H9 (cell line): ENCODE measurements at regions not wholly inside any gene's neighbourhood (a gene's known extent, or its start where the extent isn't known, plus 50 kb on each side); places are given as distances from the start of the nearest gene placed in this dataset.

Experiments used
- DNase-seq: peaks from one replicate; pipeline ENCODE4 v3.0.0-alpha.2; 2017
- H2AFZ ChIP-seq: one replicate; pipeline ENCODE4 v1.6.1; 2013; ENCODE audit warnings: mild to moderate bottlenecking, low read length, control low read depth, moderate library complexity
- H2AK5ac ChIP-seq: 2 replicates; pipeline ENCODE4 v1.6.1; 2013; ENCODE audit warnings: low read length, control low read depth, mixed read lengths; ENCODE audit not compliant: insufficient read length
- H2BK120ac ChIP-seq: one replicate; pipeline ENCODE4 v1.6.1; 2013; ENCODE audit warnings: low read depth, mild to moderate bottlenecking, low read length, control low read depth, inconsistent platforms; ENCODE audit not compliant: poor library complexity, severe bottlenecking
- H2BK12ac ChIP-seq: 2 replicates; pipeline ENCODE4 v1.6.1; 2013; ENCODE audit warnings: low read length, control low read depth, mixed read lengths, low read depth; ENCODE audit not compliant: insufficient read length
- H2BK15ac ChIP-seq: 2 replicates; pipeline ENCODE4 v1.6.1; 2013; ENCODE audit warnings: low read depth, low read length, control low read depth
- H2BK20ac ChIP-seq: one replicate; pipeline ENCODE4 v1.6.1; 2013; ENCODE audit warnings: low read depth, mild to moderate bottlenecking, low read length, control low read depth, inconsistent platforms; ENCODE audit not compliant: poor library complexity, severe bottlenecking
- H2BK5ac ChIP-seq: 2 replicates; pipeline ENCODE4 v1.6.1; 2013; ENCODE audit warnings: low read length, control low read depth, mixed read lengths; ENCODE audit not compliant: insufficient read length
- H3K14ac ChIP-seq: 2 replicates; pipeline ENCODE4 v1.6.1; 2013; ENCODE audit warnings: low read length, control low read depth; ENCODE audit not compliant: insufficient read depth
- H3K18ac ChIP-seq: 2 replicates; pipeline ENCODE4 v1.6.1; 2013; ENCODE audit warnings: low read depth, mild to moderate bottlenecking, mixed read lengths, low read length, control low read depth; ENCODE audit not compliant: insufficient read length
- H3K23ac ChIP-seq: 2 replicates; pipeline ENCODE4 v1.6.1; 2013; ENCODE audit warnings: low read length, control low read depth, mixed read lengths, low read depth; ENCODE audit not compliant: insufficient read length
- H3K23me2 ChIP-seq: 2 replicates; pipeline ENCODE4 v1.6.1; 2013; ENCODE audit warnings: low read depth, mild to moderate bottlenecking, mixed read lengths, low read length, control low read depth; ENCODE audit not compliant: insufficient read length, poor library complexity, severe bottlenecking
- H3K27ac ChIP-seq: 2 replicates; pipeline ENCODE4 v1.5.1; 2013; ENCODE audit warnings: low read length, control low read depth, mixed read lengths, low read depth; ENCODE audit not compliant: insufficient read length
- H3K27me3 ChIP-seq: 2 replicates; pipeline ENCODE4 v1.6.1; 2013; ENCODE audit warnings: low read length, control low read depth, inconsistent platforms; ENCODE audit not compliant: insufficient read depth
- H3K4ac ChIP-seq: 2 replicates; pipeline ENCODE4 v1.6.1; 2013; ENCODE audit warnings: low read depth, mild to moderate bottlenecking, control low read depth, inconsistent platforms, low read length, moderate library complexity
- H3K4me1 ChIP-seq: 2 replicates; pipeline ENCODE4 v1.6.1; 2013; ENCODE audit warnings: low read length, control low read depth, inconsistent platforms; ENCODE audit not compliant: insufficient read depth
- H3K4me2 ChIP-seq: 2 replicates; pipeline ENCODE4 v1.6.1; 2013; ENCODE audit warnings: low read length, control low read depth, mixed read lengths; ENCODE audit not compliant: insufficient read length, insufficient read depth
- H3K56ac ChIP-seq: 2 replicates; pipeline ENCODE4 v1.6.1; 2013; ENCODE audit warnings: low read depth, mild to moderate bottlenecking, mixed read lengths, low read length, control low read depth; ENCODE audit not compliant: insufficient read length
- H3K79me1 ChIP-seq: 2 replicates; pipeline ENCODE4 v1.6.1; 2013; ENCODE audit warnings: low read depth, mild to moderate bottlenecking, moderate library complexity, low read length, control low read depth, inconsistent platforms; ENCODE audit not compliant: insufficient read depth, poor library complexity, severe bottlenecking
- H3K79me2 ChIP-seq: 2 replicates; pipeline ENCODE4 v1.6.1; 2013; ENCODE audit warnings: low read length, control low read depth, inconsistent platforms; ENCODE audit not compliant: insufficient read depth
- H3K9ac ChIP-seq: 2 replicates; pipeline ENCODE4 v1.6.1; 2013; ENCODE audit warnings: low read length, control low read depth, mixed read lengths; ENCODE audit not compliant: insufficient read length; ENCODE audit errors: extremely low read depth
- H3K9me3 ChIP-seq: one replicate; pipeline ENCODE4 v1.6.1; 2013; ENCODE audit warnings: low read depth, low read length, inconsistent platforms; ENCODE audit not compliant: control insufficient read depth
- H3T11ph ChIP-seq: one replicate; pipeline ENCODE4 v1.6.1; 2013; ENCODE audit warnings: mild to moderate bottlenecking, low read length, control low read depth, inconsistent platforms
- H4K20me1 ChIP-seq: one replicate; pipeline ENCODE4 v1.6.1; 2013; ENCODE audit not compliant: control insufficient read depth, insufficient read length, insufficient read depth
- H4K5ac ChIP-seq: 2 replicates; pipeline ENCODE4 v1.6.1; 2013; ENCODE audit warnings: low read depth, mild to moderate bottlenecking, mixed read lengths, low read length, control low read depth; ENCODE audit not compliant: insufficient read length
- H4K8ac ChIP-seq: replicated peaks from 2 replicates; pipeline ENCODE4 v1.6.1; 2013; ENCODE audit warnings: low read length, control low read depth, mixed read lengths, low read depth; ENCODE audit not compliant: insufficient read length
- H4K91ac ChIP-seq: 2 replicates; pipeline ENCODE4 v1.6.1; 2013; ENCODE audit warnings: low read depth, mild to moderate bottlenecking, moderate library complexity, mixed read lengths, low read length, control low read depth; ENCODE audit not compliant: insufficient read length
- H3K27ac Mint-ChIP-seq, 3 experiments: 2 replicates in 2 of 3; 3 replicates in 1 of 3; pipeline ENCODE4 v1.8.0; 2020 to 2021; ENCODE audit warnings: mixed read lengths in 3 of 3, mild to moderate bottlenecking in 1 of 3, moderate library complexity in 1 of 3
- H3K27me3 Mint-ChIP-seq: 2 replicates; pipeline ENCODE4 v1.8.0; 2021; ENCODE audit warnings: low read depth, mild to moderate bottlenecking, moderate library complexity, mixed read lengths
- H3K36me3 Mint-ChIP-seq, 3 experiments: 2 replicates in 2 of 3; 3 replicates in 1 of 3; pipeline ENCODE4 v1.8.0; 2020 to 2021; ENCODE audit warnings: low read depth in 3 of 3, mixed read lengths in 3 of 3; ENCODE audit not compliant: insufficient read depth in 1 of 3
- H3K4me1 Mint-ChIP-seq, 2 experiments: 2 replicates each; pipeline ENCODE4 v1.8.0; 2020; ENCODE audit warnings: mixed read lengths in 2 of 2
- H3K4me3 Mint-ChIP-seq, 2 experiments: 2 replicates in 1 of 2; 3 replicates in 1 of 2; pipeline ENCODE4 v1.8.0; 2020 to 2021; ENCODE audit warnings: mild to moderate bottlenecking in 2 of 2, mixed read lengths in 2 of 2, moderate library complexity in 1 of 2
- H3K9me3 Mint-ChIP-seq, 2 experiments: 2 replicates in 1 of 2; 3 replicates in 1 of 2; pipeline ENCODE4 v1.8.0; 2020; ENCODE audit warnings: mild to moderate bottlenecking in 2 of 2, mixed read lengths in 2 of 2, moderate library complexity in 1 of 2
- CTCF ChIP-seq: fragments of 200-600 bp; sonication (generic); conservative IDR thresholded peaks from 3 replicates; pipeline ENCODE4 v1.8.0; 2021; ENCODE audit warnings: antibody characterized with exemption, mild to moderate bottlenecking
- WGBS: extraction: QIAGEN DNeasy Blood & Tissue Kit; methylation state at CpG from one replicate; pipeline ENCODE4 v1.1.7; 2013; ENCODE audit warnings: missing lambda C conversion rate, low lambda C conversion rate, mixed read lengths; ENCODE audit not compliant: insufficient read length; ENCODE audit errors: extremely low coverage; 5-methylcytosine and 5-hydroxymethylcytosine counted together

- Mint-ChIP-seq H3K4me1 (no peaks in the 10 kb centered on the region), H3K9me3 (no peaks in the 10 kb centered on the region), H3K4me3 (no peak overlapping the region), H3K27ac (no peak overlapping the region), H3K36me3 (no peaks in the 10 kb centered on the region), H3K27me3 (no peaks in the 10 kb centered on the region; the same call in 1 of the 2 replicates)
- no peak overlapping the region for H3T11ph ChIP-seq
- H3K9ac ChIP-seq: no peak overlapping the region
- no peak overlapping the region for H4K8ac ChIP-seq
- no peaks in the 10 kb centered on the region for H3K23me2 ChIP-seq
- H3K4me2 ChIP-seq: no peak overlapping the region
- H3K9me3 ChIP-seq: no peaks in the 10 kb centered on the region
- H3K4me1 ChIP-seq: no peaks in the 10 kb centered on the region
- H3K79me1 ChIP-seq: no peaks in the 10 kb centered on the region
- no peak for TF ChIP-seq CTCF
- no peak overlapping the region for H2BK15ac ChIP-seq
- H3K23ac ChIP-seq: no peak overlapping the region
- H3K27me3 ChIP-seq: no peaks in the 10 kb centered on the region
- H2AK5ac ChIP-seq: no peak overlapping the region
- H2BK5ac ChIP-seq: no peak overlapping the region
- no peak overlapping the region for H4K5ac ChIP-seq
- DNase-seq: no peak
- WGBS: no CpG with 5 or more reads among the region's 5 CpGs
- H3K56ac ChIP-seq: no peak overlapping the region
- no peak overlapping the region for H2BK12ac ChIP-seq
- no peak overlapping the region for H3K18ac ChIP-seq
- H3K4ac ChIP-seq: no peak overlapping the region
- no peak overlapping the region for H3K27ac ChIP-seq
- H2AFZ ChIP-seq: no peak overlapping the region
- no peaks in the 10 kb centered on the region for H3K79me2 ChIP-seq
- H4K91ac ChIP-seq: no peak overlapping the region
- H2BK20ac ChIP-seq: no peak overlapping the region
- no peak overlapping the region for H2BK120ac ChIP-seq
- H4K20me1 ChIP-seq: no peaks in the 10 kb centered on the region
- H3K14ac ChIP-seq: no peak overlapping the region
These were observed 99.3 kb downstream of the NUDT12 start for GRCh38 chr5:103463261-103463660.
